IPS DF 4.7 (cell line): ENCODE measurements at regions not wholly inside any gene's neighbourhood (a gene's known extent, or its start where the extent isn't known, plus 50 kb on each side); places are given as distances from the start of the nearest gene placed in this dataset.
"Not testable (repeated sequence)": the region's sequence is repeated elsewhere in the genome, so short reads cannot be mapped to it uniquely, and the experiment has no call there.

Source experiments
- DNase-seq: peaks from one replicate; pipeline ENCODE4 v3.0.0-alpha.2; 2013; ENCODE audit warnings: low spot score; ENCODE audit errors: extremely low read depth

DNA sequence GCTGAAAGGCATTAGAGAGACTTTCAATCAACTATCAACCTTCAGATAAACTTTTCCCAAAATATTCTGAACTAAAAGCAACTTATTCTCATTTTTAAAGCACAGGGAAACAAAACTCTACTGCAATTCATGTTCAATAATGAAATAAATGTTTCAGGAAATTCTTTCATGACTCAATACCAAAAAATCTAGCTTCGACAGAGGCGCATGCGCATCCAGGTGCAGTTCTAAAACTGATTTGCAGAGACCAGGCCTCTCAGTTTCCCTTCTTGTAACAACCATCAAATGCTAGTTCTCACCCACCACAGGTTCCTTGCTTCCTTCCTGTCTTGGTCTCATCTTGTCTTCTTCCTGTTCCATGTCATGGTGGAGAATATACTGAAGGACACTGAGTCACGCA lies 55.3 kb upstream of the NRBF2 start:
- DNase-seq, result no peak

DNA sequence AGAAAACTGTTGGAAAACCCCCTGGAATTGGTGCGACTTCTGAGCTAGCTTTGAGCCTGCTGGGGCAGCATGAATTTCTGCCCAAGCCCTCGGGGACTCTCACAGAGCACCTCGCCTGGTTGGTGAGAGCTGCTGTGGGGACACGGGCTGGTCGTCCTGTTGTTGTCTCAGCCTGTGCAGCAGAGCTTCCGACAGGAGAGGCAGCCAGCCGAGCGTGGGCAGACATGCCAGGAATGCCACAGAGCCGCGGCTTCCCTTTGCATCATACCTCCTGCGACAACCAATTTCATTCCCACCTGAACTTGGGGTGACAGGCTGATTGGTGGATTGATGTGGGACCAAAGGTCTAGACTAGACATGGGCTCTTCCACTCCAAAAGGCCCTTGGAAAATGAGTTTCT lies 60.2 kb upstream of the NRBF2 start:
- DNase-seq, result no peak

DNA sequence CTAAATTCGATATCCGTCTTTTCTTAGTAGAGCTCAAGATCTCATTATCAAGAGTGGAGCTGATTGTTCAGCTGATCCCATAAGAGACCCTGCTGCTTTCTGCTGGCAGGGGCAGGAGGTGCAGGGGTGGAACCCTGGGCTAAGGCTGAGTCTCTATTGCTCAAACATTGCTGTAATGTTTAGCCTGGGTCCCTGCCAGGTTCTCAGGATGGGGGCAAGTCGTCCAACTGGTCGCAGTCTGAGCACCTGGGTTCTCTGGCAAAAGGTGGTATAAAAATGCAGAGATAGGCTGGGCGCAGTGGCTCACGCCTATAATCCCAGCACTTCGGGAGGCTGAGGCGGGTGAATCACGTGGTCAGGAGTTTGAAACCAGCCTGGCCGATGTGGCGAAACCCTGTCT lies 62.0 kb upstream of the NRBF2 start:
- DNase-seq, result no peak

DNA sequence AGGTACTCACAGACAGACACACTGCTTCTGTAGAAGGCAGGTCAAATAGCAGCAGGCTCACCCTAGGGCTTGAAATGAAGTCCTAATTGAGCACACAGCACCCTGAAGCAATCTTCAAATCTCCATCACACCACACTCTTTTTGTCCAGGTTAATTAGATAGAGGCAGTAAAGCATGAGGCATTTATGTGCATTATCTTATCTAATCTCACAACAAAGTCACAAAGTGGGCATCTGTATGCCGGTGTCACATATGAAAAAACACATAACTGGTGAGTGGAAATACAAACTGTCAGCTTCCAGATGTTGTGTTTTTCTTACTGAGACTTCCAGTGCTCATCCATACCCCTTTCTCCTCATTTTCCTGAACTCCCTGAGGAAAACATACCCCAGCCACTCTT lies 63.8 kb upstream of the NRBF2 start:
- no peak for DNase-seq

DNA sequence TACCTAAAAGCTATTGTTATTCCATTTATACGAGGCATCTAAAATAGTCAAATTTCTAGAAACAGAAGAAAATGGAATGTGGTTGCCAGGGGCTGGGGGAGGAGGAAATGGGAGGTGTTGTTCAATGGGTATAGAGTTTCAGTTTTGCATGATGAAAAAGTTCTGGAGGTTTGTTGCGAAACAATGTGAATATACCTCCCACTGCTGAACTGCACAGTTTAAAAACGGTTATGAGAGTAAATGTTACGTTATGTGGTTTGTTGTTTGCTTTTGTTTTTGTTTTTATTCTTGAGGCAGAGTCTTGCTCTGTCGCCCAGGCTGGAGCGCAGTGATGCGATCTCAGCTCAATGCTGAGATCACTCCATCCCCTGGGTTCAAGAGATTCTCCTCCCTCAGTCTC lies 64.9 kb upstream of the NRBF2 start:
- DNase-seq, result no peak

DNA sequence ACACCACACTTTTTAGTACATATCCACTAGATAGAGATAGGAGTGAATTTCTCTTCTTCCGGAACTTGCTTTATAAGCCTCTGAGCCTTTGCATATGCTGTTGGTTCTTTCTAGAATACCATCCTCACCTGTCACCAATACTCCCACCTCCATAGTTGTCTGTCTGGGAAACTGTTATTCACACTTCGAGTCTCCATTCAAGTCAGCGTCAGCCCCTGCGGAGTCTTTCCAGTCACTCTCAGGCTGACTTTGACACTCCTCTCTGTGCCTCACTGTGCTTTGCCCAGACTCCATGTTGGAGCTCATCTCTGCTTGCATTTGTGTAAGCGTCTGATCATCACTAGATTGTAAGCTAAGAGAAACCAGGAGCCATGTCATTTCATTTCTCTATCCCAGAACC lies 66.5 kb upstream of the NRBF2 start:
- DNase-seq, result no peak

DNA sequence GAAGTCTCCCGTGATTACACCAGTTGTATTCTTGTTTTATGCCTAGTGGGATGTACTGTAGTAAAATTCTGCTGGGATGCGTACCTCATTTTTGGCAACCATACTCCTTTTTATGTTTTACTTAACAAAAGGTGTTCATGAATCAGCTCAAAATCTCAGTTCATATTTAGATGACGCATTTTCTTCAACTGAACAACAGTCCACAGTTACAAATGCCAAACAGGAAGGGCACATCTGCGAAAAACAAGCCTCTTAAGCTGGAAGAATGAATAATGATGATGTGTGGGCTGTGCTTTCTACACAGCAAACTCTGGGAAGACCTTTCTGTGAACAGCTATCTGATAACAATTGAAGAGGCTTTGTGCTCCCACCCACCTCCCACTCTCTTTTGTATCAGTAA lies 68.4 kb upstream of the NRBF2 start:
- no peak for DNase-seq

DNA sequence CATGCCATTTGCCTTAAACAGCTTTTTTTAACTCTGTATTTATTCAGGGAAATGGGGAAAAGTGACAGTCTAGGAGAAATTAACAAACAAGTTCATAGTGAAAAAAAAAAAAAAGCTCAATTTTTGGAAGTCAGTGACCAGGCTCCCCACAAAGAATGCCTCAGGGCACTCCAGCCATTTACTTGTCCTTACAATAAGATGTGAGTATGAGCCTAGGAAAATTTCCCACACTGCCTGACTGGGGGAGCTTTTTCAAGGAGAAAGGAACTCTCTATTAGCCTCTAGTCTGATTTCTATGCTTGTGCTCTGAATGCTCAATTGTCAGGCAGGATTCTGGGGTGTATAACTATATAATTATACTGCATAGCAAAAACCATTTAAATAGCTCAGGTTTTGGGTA lies 74.9 kb upstream of the NRBF2 start:
- DNase-seq, result no peak

DNA sequence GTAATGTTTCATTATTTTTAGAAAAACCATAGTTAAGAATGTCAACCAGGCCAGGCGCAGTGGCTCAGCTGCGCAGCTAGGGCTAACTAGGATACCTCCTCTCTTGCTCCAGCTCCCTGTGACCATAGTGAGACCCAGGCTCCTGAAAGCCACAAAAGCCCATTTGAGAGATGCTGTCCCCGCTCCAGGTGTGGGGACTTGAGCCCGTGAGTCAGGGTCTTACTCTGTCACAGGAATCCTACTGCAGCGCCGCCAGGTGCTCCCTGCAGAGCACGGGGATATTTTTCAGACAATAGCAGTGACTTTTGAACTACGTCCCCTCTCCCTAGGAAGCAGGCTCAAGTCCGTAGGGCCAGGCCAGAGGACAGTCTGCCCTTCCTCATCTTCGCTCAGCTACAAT lies 75.6 kb upstream of the NRBF2 start:
- DNase-seq, result no peak

DNA sequence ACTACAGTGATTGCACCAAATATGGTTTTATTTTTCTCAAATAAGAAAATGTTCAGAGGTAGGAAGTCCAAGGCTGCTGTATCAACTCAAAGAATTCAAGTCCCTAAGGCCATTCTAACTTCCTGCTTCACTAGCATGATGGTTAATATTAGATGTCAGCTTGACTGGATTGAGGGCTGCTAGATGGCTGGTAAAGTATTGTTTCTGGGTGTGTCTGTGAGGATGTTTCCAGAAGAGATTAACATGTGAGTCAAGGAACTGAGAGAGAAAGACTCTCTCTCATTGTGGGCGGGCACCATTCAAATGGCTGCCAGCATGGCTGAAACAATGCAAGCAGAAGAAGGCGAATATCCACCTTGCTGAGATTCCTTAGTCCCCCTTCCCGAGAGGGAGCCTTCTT lies 77.4 kb upstream of the NRBF2 start:
- DNase-seq, result no peak

DNA sequence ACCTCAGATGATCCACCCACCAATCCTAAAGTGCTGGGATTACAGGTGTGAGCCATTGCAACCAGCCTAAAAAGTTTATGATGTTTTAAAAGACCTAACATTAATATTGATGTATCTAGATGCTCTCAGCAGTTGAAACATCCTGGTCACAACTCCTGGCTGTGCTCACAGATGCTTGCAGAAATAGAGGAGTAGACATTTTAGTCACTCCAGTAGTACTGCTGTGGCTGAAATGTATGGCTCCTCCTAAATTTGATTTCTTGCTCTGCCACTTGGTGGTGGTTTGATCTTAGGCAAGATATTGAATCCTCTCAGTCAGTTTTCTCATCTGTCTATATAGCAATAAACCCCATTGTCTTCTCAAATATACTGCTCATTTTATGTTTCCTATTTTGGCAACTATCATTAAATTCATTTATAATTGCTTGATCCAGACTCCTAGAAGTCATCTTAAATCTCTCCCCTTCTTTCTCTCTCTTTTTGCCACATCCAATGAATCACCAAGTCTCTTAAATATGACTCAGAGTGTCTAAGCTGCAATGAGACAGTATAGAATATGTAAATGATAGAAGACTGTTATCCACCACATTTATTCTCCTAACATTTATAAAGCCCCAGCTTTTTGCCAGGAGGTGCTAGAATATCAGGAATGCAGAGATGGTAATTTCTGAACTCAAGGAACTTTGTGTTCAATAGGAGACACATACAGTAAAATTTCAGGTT lies 78.1 kb upstream of the NRBF2 start:
- no peak for DNase-seq

DNA sequence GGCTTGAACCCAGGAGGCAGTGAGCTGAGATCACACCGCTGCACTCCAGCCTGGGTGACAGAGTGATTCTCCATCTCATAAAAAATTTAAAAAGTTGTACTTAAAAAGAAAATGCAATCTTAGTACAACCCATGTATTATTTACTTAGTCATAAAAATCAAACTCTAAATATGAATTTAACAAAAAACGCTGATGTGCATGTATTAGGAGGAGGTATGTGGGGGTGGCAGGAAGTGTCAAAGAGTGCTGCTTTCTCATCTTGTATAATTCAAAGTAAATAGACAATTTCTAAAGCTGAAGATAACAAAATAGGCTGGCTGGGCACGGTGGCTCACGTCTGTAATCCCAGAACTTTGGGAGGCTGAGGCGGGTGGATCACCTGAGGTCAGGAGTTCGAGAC lies 81.0 kb upstream of the NRBF2 start:
- no peak for DNase-seq

DNA sequence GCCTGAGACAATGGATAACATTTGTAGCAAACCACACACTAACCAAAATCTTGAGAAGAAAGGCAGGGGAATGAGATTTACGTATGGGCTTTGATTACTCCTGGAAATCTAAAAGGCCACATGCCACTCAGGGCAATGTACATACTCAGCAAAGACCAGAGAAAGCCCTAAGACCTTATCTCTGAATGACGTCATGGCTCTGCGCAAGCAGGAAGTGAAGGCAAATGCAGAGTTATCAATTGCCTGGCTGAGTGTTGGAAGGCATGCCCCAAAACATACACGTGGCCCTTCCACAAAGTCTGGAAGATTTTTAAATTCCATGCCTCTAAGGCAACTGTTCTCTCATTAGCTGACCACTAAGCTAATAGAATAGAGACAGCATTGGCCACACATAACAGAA lies 90.9 kb upstream of the NRBF2 start:
- no peak for DNase-seq

DNA sequence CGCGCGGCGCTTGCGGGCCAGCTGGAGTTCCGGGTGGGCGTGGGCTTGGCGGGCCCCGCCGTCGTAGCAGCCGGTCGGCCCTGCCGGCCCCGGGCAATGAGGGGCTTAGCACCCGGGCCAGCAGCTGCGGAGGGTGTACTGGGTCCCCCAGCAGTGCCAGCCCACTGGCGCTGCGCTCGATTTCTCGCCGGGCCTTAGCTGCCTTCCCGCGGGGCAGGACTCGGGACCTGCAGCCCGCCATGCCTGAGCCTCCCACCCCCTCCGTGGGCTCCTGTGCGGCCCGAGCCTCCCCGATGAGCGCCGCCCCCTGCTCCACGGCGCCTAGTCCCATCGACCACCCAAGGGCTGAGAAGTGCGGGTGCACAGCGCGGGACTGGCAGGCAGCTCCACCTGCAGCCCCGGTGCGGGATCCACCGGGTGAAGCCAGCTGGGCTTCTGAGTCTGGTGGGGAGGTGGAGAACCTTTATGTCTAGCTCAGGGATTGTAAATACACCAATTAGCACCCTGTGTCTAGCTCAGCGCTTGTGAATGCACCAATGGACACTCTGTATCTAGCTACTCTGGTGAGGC lies 99.4 kb upstream of the NRBF2 start:
- not testable (repeated sequence) for DNase-seq

DNA sequence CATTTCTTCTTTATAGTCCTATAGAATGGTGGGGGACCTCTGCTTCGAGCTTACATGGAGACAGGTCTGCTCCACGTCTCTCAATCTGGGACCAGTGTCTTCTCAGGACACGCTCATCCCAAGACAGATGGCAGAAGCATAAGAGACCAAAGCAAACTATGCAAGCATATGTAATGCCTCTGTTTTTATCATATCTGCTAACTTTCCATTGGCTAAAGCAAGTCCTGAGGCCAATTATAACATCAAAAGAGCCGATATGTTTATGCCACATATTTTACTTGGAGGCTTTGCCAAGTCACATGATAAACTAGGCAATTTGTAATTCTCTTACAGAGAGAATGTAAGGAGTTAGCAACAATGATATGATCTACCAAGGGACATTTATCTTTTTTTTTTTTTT lies 102.6 kb upstream of the NRBF2 start:
- no peak for DNase-seq

DNA sequence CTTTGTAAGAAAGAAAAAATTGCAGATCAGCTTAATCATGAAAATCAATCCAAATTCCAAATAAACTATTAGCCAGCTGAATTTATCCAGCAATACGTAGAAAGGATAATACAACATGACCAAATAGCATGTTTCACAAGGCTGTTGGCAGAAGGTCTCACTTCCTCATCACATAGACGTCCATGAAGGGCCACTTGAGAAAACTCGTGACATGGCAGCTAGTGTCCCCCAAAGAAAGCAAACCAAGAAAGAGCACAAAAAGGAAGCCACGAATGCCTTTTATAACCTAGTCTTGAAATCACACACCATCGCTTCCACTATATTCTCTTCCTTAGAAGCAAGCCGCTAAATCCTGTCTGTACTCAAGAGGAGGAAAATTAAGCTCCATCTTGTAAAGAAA lies 105.6 kb upstream of the NRBF2 start:
- no peak for DNase-seq

DNA sequence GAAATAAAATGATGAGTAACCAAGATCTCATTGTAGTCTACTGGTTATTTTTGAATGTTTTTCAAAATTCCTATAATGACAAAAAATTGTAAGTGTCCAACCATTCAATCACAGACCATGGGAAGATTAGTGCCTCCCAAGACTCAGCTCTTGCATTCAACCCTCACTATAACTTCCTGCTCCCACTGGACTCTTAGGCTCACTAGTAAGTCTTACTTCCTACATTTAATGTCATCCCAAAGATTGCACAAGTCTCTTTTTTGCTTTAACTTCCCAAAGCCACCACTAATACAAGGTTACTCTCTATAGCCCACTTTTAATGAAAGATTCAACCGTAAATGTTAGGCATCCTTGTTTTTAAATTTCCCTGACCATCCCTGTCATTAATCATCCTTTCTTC lies 111.9 kb upstream of the NRBF2 start:
- no peak for DNase-seq

DNA sequence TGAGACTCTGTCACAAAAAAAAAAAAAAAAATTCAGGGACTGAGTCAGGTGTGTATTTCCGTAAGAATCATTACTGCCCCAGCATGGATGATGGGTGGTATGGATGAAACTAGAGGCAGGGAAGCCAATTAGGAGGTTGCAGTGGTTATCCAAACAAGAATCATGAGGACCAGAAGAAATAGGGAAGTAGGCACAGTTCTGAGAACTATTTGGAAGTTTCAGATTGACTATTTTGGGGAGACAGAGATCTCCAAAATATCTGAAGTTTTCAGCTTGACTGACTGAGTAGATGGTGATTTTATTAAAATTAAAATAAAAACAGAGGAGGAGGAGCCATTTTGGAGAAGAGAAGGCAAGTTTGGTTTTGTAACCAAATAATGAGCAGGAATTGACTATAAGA lies 119.4 kb upstream of the NRBF2 start:
- no peak for DNase-seq

DNA sequence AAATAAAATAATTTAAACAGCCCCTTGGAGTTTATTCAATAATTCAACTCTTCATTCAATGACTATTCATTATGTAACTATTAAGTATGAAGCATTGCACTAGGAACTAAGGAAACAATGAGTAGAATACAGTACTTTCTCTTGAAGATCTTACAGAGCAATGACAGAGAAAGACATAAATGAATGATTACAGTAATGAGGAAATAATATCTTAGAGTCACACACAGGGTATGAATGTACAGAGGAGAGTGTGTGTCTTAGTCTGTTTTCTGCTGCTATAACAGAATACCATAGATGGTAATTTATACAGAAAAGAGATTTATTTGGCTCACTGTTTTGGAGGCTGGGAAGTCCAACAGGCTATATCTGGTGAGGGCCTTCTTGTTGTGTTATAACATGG lies 120.5 kb upstream of the NRBF2 start:
- no peak for DNase-seq

DNA sequence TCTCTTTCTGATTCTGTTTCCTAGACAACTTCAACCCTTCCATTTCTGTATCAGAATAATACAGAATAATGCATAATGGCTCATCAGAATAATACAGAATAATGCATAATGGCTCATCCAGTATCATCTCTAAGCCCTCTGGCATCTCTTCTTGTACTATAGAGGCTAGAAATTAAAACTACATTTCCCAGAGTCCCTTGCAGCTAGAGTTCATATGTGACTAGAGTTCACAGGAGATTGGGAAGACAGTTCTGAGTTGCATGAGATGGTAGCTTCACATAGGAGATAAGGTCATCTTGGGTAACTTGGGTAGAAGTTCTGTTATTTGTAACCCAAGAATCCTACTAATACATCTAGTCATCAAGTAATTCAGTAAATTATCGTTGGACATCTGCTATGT lies 122.9 kb upstream of the NRBF2 start:
- no peak for DNase-seq

DNA sequence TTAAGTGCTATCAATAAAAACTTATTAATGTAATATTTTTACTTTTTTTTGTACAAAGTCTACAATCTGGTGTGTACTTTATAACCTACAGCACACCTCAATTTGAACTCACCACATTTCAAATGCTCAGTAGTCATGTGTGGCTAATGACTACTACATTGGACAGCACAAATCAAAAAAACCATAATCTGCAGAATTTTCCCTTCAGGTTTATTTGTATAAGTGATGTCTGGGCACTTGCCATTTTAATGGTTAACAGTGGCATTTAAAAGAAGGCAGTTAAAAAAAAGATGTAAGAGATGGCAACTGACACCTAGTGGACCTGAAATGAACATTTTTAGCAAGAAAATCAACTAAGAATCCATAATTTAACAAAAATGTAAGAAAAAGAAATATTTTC lies 124.6 kb upstream of the NRBF2 start:
- DNase-seq, result no peak

DNA sequence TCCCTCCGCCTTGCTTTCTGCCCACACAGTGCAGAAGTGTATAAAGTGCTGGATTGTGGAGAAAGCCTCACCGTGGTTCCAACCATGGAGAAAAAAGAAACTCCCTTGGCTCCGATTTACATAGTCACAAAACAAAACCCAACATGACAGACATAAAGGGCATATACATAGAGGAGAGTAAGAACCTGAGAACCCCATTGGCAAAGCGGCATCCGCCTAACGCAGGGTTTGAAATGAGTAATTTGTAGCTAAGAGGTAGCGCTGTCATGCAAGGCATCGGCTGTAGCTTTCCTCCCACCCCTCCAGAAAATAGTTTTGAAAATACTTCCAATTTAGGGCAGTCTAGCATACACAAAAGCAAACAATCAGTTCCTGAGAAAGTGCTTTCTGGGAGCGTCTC lies 126.0 kb upstream of the NRBF2 start:
- no peak for DNase-seq

DNA sequence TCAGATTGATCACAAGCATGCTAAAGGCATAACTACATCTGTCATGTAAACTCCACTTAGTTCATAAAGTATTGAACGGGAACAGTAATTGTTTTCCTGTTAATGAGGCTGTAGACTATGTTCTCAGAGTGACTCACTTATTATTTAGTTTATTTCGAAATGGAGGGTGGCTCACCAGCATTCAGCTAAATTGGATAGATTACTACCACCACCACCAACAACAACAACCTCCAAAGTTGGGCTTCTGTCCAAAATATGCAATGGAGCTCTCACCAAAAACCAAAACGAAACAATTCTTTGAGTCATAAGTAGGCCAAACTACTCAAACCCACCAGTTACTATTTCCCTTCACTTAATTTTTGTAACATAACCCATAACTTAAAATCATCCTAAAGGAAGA lies 127.9 kb upstream of the NRBF2 start:
- no peak for DNase-seq
